Right lobe of liver (tissue), 4 donors: ENCODE measurements at regions not wholly inside any gene's neighbourhood (a gene's known extent, or its start where the extent isn't known, plus 50 kb on each side); places are given as distances from the start of the nearest gene placed in this dataset.

Source experiments
- CTCF ChIP-seq, 4 donors: fragments of 200-600 bp in 3 of 4; fragments of 450-650 bp in 1 of 4; IDR thresholded peaks; one replicate each; pipeline versions ENCODE4 v1.5.1 to v1.8.0; 2016 to 2022; ENCODE audit warnings: antibody characterized with exemption in 4 of 4, mild to moderate bottlenecking in 2 of 4
- POLR2A ChIP-seq: fragments of 450-650 bp; IDR thresholded peaks from one replicate; pipeline ENCODE4 v1.6.1; 2017; ENCODE audit warnings: antibody characterized with exemption, mild to moderate bottlenecking
- donor health status: DM: no; HTN: no; CAD: no.
- donor health status: DM: no; HTN: no; CAD: no.
- donor health status: DM: no; HTN: yes; CAD: no.

GRCh38 chr13:70237131-70237530 lies 128.9 kb upstream of the KLHL1 start:
- TF ChIP-seq CTCF (IDR thresholded peaks at IDR 0.05) (no peak), POLR2A (no peak)
